Middle frontal gyrus (tissue), 1 donor: ENCODE measurements at regions not wholly inside any gene's neighbourhood (a gene's known extent, or its start where the extent isn't known, plus 50 kb on each side); places are given as distances from the start of the nearest gene placed in this dataset.
"Not testable (repeated sequence)": the region's sequence is repeated elsewhere in the genome, so short reads cannot be mapped to it uniquely, and the experiment has no call there.

Source experiments
- DNase-seq: peaks from one replicate; pipeline ENCODE4 v3.0.0-alpha.2; 2015; ENCODE audit warnings: low spot score; ENCODE audit errors: extremely low spot score

GRCh38 chr12:113573148-113573547 lies 101.5 kb upstream of the LHX5 start:
- DNase-seq, result no peak

GRCh38 chr12:113571713-113572112 lies 100.0 kb upstream of the LHX5 start:
- no peak for DNase-seq

- no peak for DNase-seq
Observed at GRCh38 chr12:113569806-113570205, 98.1 kb upstream of the LHX5 start.

DNA sequence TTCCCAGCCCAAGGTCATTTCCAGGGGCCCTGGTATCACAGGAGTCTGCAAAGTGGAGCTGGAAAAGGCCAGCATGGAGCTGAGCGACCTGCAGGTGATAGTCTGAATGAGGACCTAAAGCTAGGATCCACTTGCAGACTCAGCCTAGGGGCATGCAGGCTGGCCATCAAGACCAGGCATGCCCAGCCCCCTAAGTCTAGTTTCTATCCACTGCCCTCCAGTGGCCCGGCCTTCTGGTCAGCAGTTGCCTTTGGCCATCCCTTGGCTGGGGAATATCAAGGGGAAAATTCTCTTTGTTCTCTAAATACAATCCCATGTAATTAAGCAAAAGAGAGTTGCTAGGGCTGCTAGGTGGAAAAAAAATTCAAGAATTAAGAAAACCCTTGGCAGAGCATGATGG lies 96.3 kb upstream of the LHX5 start:
- DNase-seq, result no peak

GRCh38 chr12:113565368-113565767 lies 93.7 kb upstream of the LHX5 start:
- no peak for DNase-seq

GRCh38 chr12:113561068-113561780 lies 89.6 kb upstream of the LHX5 start:
- no peak for DNase-seq

GRCh38 chr12:113559466-113559865 lies 87.8 kb upstream of the LHX5 start:
- DNase-seq, result no peak

- DNase-seq, result no peak
Observed at GRCh38 chr12:113555226-113555625, 83.6 kb upstream of the LHX5 start.

DNA sequence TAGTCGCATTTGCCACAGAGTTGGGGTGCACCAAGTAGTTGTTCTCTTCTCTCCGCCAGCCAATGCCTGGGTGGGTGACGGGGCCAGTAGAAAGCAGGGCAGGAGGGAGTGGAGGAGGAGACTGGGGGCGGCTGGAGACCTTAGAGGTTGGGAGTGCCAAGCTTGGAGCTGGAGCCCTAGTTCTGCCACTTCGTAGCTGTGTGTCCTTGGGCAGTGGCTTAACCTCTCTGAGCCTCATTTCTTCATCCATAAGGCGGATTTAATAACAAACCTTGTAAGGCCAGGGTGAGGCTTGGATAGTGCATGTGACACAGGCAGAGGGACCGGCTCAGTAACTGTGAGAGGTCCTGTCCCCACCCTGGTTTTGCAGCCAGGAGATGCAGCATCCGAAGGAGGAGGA lies 81.1 kb upstream of the LHX5 start:
- DNase-seq, result no peak

DNA sequence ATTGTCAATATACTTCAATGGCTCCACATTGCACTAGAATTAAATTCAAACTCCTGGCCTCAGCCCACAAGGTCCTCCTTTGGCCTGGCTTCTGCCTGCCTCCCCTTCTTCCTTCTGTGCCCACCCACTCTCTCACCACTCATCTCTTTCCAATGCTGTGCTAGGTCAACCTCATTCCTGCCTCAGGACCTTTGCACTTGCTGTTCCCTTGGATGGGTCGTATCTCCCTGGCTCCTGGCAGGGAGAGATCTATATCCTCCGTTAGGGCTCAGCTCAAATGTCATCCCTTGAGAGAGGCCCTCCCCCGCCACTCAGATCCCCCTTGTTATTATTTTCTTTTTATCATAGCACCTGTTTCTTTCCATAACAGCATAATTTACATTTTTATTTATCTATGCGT lies 79.9 kb upstream of the LHX5 start:
- no peak for DNase-seq

- DNase-seq, result no peak
Observed at GRCh38 chr12:113548467-113548866, 76.8 kb upstream of the LHX5 start.

GRCh38 chr12:113546916-113547863 lies 75.5 kb upstream of the LHX5 start:
- DNase-seq, result no peak

DNA sequence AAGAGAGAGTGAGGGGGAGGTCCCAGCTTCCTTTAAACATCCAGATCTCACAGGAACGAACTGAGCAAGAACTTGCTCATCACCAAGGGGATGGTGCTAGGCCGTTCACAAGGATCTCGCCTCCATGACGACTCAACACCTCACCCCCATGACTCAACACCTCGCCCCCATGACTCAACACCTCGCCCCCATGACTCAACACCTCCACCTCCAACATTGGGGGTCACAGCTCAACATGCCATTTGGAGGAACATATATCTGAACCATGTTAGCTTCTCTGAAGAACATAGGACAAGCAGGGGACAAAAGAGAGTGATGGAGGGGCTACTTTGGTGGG lies 66.0 kb upstream of the LHX5 start:
- DNase-seq, result no peak

DNA sequence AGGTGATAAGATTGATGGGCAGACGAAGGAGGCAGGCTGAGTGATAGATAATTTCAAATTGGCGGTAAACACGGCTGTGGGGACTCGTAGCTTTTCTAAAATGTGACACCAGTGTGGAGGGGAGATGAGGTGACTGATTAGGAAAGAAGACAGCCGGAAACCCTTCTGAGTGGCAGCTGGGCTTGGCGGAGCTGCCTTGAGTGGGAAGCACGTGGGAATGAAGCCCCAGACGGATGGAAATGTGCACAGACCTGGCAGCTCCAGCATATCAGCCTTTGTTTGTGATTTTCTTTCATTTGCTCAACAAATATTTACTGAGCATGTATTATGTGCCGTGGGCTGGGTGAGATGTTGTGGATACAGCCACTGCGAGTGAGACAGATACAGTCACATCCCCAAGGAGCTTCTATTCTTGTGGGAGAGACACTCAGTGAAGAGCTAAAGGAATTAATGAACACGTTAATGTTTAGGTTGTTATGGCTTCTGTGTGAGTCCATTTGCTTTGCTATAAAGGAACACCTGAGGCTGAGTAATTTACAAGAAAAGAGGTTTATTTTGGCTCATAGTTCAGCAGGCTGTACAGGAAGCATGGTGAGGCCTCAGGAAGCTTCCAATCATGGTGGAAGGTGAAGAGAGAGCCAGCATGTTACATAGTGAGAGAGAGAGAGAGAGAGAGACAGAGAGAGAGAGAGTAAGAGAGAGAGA lies 65.5 kb upstream of the LHX5 start:
- no peak for DNase-seq

DNA sequence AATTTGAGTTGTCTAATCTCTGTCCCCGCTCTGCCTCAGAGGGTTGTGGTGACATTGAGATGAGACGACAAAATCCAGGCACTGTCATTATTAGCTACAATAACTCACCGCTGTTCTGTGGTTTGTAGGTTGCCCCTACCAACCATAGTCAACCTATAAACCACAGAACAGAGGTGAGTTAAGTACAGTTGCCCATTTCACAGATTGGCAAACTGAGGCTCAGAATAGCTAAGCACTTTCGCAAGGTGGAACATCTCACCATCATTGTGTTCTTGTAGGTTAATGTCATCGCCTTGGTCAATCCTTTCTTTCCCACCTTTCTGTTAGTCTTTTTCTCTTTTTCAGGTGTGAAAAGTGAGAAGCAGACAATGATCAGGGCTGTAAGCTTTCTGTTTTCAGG lies 63.4 kb upstream of the LHX5 start:
- no peak for DNase-seq

DNA sequence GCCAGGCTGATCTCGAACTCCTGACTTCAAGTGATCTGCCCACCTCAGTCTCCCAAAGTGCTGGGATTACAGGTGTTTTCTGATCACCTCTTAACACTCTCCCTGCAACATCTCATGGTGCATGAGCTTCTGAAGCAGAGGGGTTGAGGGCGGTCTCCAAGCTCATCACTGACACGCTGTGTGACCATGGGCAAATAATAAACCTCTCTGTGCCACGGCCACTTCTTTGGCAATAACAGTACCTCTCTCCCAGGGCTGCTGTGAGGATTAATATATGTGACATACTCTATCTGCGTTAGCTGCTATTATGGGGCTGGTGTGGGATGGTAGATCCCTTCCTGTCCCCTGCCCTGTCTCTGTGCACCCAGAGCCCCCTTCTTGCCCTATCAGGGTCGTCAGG lies 62.9 kb upstream of the LHX5 start:
- no peak for DNase-seq

- DNase-seq, result no peak
Observed at GRCh38 chr12:113533842-113534375, 62.2 kb upstream of the LHX5 start.

- no peak for DNase-seq
Observed at GRCh38 chr12:113532292-113532691, 60.6 kb upstream of the LHX5 start.

- DNase-seq, result not testable (repeated sequence)
Observed at GRCh38 chr12:113531073-113531472, 59.4 kb upstream of the LHX5 start.

- DNase-seq, result no peak
Observed at GRCh38 chr12:113528606-113529293, 57.1 kb upstream of the LHX5 start.

- DNase-seq, result no peak
Observed at GRCh38 chr12:113525066-113525465, 53.4 kb upstream of the LHX5 start.
